ENCODE measurements at regions not wholly inside any gene's neighbourhood (a gene's known extent, or its start where the extent isn't known, plus 50 kb on each side); places are given as distances from the start of the nearest gene placed in this dataset.

DNA sequence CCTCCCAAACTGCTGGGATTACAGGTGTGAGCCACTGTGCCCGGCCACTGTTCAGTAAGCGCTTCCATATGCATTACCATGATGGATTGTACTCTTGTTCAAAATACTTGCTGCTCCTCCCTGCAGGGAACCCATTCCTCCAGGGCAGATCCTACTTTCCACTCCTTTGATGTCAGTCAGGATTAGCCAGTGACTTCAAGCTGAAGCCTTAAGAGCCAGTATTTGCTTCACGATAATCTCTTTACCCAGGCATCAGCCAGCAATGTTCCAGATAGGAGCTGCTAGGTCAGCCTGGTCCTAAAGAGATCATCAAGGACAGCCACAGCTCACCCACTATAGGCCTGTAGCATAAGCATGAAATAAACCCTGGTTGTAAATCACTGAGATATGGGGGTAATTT, 96.5 kb upstream of the UBE2E2 start:
- Mint-ChIP-seq H3K9me3 (no peaks in the 10 kb centered on the region), H3K4me3 (no peak overlapping the region), H3K4me1 (no peaks in the 10 kb centered on the region), H3K36me3 (ENCODE audit: low read depth) (no peaks in the 10 kb centered on the region), H3K27me3 (no peaks in the 10 kb centered on the region), H3K27ac (no peak overlapping the region)
- CTCF ChIA-PET: no interaction called here
- POLR2A ChIA-PET: no interaction called here
- DNase-seq: no peak

DNA sequence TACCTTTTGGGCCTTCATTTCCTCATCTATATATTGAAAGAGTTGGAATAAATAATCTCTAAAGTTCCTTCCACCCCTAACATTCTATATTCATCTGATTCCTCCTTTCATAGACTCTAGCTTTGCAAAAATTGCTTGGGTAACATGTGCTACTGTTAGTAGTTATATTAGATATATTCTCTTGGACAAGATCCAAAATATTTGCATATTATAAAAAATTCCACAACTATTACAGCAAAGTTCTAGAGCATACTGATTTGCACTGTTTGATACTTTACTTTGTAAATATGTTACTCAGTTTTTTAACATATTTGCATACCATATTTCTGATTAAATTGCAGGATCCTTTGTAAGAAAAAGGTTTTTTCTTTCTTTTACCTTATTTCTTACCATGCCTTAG, 95.9 kb upstream of the UBE2E2 start:
- POLR2A ChIA-PET: no interaction called here
- Mint-ChIP-seq H3K27me3 (no peaks in the 10 kb centered on the region), H3K9me3 (no peaks in the 10 kb centered on the region), H3K4me1 (no peaks in the 10 kb centered on the region), H3K36me3 (ENCODE audit: low read depth) (no peaks in the 10 kb centered on the region), H3K4me3 (no peak overlapping the region), H3K27ac (no peak overlapping the region)
- CTCF ChIA-PET: no interaction called here
- no peak for DNase-seq

DNA sequence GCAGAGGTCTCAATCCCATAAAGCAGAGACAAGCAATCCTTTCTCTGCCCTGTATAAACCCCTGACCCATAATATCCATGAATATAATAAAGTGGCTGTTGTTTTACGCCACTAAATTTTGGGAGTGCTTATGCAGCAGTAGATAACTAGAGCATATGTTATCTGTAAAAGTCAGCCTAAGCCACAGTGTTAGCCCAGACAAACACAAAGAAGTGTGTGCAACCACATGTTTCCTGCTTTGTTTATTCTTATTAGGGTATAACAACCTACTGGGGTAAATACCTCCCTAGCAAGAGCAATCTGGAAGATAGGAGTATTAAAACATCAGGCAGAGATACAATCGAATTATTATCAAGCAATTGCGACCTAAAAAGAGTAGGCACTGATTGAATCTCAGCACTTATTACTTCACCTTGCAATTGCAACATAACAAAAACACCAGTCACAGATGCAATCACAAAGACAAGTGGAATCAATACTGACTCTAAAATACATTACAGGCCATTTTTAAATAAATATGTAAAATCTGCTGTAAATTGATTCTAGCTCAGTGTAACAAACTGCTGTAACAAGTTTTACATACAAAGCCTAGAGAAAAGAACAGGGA, 94.6 kb upstream of the UBE2E2 start:
- Mint-ChIP-seq H3K36me3 (ENCODE audit: low read depth) (no peaks in the 10 kb centered on the region), H3K4me3 (no peak overlapping the region), H3K27ac (no peak overlapping the region), H3K9me3 (no peaks in the 10 kb centered on the region), H3K27me3 (peaks cover 3% of the 10 kb centered on the region), H3K4me1 (no peaks in the 10 kb centered on the region)
- DNase-seq: no peak
- CTCF ChIA-PET: no interaction called here
- POLR2A ChIA-PET: no interaction called here

DNA sequence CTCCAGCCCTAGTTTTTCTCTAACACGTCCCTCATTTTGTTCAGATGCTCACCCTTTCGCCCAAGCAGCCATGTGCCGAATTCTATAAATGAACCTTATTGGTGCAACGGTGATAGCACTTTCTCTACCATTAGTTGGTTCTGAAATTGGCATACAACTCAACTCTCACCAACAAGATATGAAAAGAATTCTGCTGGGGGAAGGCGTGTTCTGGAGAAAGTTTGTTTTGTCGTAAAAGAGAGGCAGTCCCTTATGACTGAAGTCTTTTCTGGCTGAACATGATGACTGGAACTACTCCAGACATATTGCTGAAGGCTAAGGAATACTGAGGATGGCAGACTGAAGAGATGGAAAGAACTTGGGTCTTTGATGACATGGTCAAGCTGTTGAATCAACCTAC, 91.8 kb upstream of the UBE2E2 start:
- DNase-seq: no peak
- CTCF ChIA-PET: interaction anchor here (0.6 kb wide), 1 partner anchor 25 kb away, joined by 3 read pairs; no protein-coding TSS in a partner anchor

DNA sequence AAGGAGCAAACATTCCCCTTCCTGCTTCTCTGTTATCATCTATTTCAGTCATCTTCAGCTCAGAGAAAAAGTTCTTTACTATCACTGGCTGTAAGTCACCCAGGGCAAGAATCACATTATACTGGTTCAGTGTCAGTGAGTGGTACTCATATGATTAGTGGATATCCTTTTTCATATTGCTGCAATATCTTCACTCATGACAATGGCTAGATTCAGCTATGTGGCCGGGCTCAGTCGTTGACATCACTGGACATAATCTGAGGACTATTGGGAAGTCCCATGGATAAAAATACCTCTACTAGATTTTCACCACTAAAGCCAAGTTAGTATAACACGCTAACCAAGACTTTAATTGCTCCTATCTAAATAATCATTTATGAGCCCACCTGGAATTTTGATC, 91.3 kb upstream of the UBE2E2 start:
- Mint-ChIP-seq H3K27me3 (peaks cover 3% of the 10 kb centered on the region), H3K36me3 (ENCODE audit: low read depth) (no peaks in the 10 kb centered on the region), H3K27ac (no peak overlapping the region), H3K9me3 (no peaks in the 10 kb centered on the region), H3K4me3 (no peak overlapping the region), H3K4me1 (peaks cover 8% of the 10 kb centered on the region)
- CTCF ChIA-PET: no interaction called here
- POLR2A ChIA-PET: no interaction called here
- DNase-seq: no peak

More for the DNA sequence above, 91.8 kb upstream of the UBE2E2 start:
- peaks cover 3% of the 10 kb centered on the region for H3K27me3 Mint-ChIP-seq
- peaks cover 8% of the 10 kb centered on the region for H3K4me1 Mint-ChIP-seq
- no peak overlapping the region for H3K4me3 Mint-ChIP-seq
- no peaks in the 10 kb centered on the region for H3K36me3 Mint-ChIP-seq (ENCODE audit: low read depth)
- no peak overlapping the region for H3K27ac Mint-ChIP-seq
- POLR2A ChIA-PET: no interaction called here
- no peaks in the 10 kb centered on the region for H3K9me3 Mint-ChIP-seq

DNA sequence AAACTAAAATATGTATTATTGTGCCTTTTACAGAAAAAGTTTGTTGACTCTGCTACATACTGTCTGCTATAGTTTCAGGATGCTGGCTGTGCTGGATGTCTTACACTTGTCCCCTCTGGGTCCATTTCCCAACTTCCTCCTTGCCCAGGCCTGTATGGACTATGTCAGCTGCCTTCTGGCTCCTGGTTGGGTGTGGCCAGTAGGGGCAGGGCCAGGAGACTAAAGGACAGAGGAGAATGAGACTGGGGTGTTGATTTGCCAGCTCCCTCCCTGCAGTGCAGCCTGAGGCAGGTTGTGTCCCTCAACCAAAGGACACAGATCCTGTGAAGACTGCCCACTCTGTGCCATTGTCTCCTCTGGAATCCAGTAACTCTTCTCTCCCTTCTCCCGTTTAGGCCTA, 90.6 kb upstream of the UBE2E2 start:
- Mint-ChIP-seq H3K4me1 (peaks cover 8% of the 10 kb centered on the region), H3K27ac (no peak overlapping the region), H3K27me3 (peaks cover 3% of the 10 kb centered on the region), H3K36me3 (ENCODE audit: low read depth) (no peaks in the 10 kb centered on the region), H3K4me3 (no peak overlapping the region), H3K9me3 (no peaks in the 10 kb centered on the region)
- POLR2A ChIA-PET: no interaction called here
- DNase-seq: no peak
- CTCF ChIA-PET: no interaction called here

DNA sequence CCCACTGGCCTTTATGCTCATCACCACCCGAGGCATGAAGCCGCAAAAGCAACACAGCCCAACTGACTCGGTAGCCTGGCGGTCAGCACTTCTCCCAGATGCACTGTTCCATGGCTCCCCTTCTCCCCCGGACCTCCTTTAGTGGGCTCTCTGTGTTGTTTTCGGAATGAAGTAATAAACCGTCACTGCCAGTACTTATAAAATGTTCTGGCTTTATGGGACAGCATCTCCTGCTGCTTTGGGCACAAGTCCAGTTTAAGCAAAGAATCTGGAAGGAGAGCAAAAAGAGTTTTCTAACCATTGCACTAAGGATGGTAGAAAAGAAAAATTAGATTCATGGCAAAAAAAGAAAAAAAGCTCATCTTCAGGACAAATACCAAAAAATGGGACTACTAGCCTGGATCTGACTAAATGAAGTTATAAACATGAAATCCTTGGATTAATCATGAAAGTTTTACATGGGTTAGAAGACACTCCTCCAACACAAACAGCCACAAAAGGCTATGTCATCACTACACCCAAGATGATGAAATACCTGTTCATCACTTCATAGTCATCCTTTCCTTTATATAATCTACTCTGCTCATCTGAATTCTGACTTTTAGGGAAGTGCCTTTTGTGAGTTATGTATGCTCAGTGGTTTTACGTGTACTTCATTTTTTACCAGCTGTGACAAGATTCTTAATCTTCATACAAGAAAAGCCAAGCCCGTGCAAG, 89.5 kb upstream of the UBE2E2 start:
- peaks cover 8% of the 10 kb centered on the region for H3K4me1 Mint-ChIP-seq
- DNase-seq: no peak
- ChIA-PET CTCF (no interaction called here), POLR2A (no interaction called here)
- peaks cover 3% of the 10 kb centered on the region for H3K27me3 Mint-ChIP-seq
- H3K27ac Mint-ChIP-seq: no peak overlapping the region
- no peak overlapping the region for H3K4me3 Mint-ChIP-seq
- H3K9me3 Mint-ChIP-seq: no peaks in the 10 kb centered on the region
- no peaks in the 10 kb centered on the region for H3K36me3 Mint-ChIP-seq (ENCODE audit: low read depth)

DNA sequence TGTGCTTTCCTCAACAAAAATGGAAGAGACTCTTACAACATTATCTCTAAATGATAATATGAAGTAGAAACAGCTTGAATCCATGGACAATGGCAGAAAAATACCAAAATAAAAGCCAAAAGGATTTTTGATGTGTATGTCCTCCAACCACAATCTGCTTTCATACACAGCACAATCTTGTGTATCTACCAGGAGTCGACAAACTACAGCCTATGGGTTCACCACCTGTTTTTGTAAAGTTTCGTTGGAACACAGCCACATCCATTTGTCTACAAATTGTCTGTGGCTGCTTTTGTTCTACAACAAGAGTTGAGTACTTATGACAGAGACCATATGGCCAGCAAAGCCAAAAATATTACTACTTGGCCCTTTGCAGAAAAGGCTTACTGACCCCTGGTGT, 88.7 kb upstream of the UBE2E2 start:
- POLR2A ChIA-PET: no interaction called here

DNA sequence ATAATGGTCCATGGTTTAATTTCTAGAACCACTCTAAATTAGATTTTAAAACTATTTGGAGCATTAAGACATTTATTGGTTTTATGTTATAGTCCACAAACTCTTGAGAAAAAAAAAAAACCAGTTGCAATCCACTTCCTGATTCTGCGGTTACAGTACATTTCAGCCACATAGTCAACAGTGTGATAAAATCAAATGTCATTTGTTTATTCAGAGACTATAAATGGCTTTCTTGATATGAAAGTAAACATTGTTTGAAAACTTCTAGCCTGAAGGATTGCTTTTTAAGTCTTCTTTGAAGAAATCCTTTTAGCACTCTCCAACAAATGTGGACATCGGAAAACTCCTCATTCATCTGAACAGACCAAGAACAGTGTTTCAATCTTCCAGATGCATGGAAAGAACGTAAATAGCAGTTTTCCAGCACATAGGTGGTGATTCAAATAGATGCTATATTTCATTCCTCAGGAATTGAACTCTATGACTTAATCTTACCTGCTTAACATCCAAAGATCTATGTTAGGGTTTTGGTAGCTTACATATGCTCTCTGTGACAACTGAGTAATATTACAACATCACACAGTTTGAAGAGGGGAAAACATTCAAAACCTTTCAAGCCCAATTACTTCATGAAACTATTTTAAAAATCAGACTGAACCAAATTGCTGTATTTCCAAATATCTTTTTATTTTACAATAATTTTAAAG, 87.8 kb upstream of the UBE2E2 start:
- CTCF ChIA-PET: no interaction called here
- Mint-ChIP-seq H3K4me3 (no peak overlapping the region), H3K4me1 (peaks cover 8% of the 10 kb centered on the region), H3K27ac (no peak overlapping the region), H3K36me3 (ENCODE audit: low read depth) (no peaks in the 10 kb centered on the region), H3K9me3 (no peaks in the 10 kb centered on the region), H3K27me3 (peaks cover 3% of the 10 kb centered on the region)
- no peak for DNase-seq
- POLR2A ChIA-PET: no interaction called here

More for the DNA sequence above, 88.7 kb upstream of the UBE2E2 start:
- DNase-seq: no peak
- Mint-ChIP-seq H3K4me1 (peaks cover 8% of the 10 kb centered on the region), H3K36me3 (ENCODE audit: low read depth) (no peaks in the 10 kb centered on the region), H3K27me3 (peaks cover 3% of the 10 kb centered on the region), H3K27ac (no peak overlapping the region), H3K9me3 (no peaks in the 10 kb centered on the region), H3K4me3 (no peak overlapping the region)
- CTCF ChIA-PET: no interaction called here

DNA sequence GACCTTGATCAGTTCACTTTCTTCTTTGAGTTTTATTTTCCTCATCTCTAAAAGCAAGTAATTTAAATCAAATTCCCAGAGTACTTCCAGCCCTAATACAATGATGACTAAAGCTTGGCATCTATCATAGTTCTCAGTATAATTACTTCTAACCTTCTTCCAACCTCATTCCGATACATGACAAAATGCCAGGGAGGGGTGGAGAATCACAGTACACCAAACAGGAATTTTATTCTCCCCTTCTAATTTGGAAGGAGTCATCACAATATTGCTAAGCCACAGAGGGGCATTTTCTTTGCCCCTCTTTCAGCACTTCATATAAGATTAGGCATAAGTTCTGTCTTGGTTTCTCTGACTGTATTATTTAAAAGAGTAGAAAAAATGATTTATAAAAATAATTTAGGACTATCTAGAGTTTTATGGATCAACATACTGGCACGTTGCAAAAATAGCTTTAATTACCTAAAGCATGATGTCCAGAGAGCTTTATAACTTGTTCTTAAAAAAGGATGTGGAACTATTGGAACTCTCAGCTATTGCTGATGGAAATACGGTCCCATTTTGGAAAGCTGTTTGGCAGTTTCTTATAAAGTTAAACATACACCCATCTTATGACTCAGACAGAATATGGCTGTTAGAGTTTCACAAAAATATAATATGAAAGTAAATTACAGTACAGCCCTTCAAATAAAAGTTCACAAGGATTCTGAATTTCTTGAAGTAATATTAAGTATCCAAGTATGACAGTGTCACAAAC, 86.9 kb upstream of the UBE2E2 start:
- peaks cover 9% of the 10 kb centered on the region for H3K27me3 Mint-ChIP-seq
- no peak for DNase-seq
- no peak overlapping the region for H3K4me3 Mint-ChIP-seq
- H3K9me3 Mint-ChIP-seq: no peaks in the 10 kb centered on the region
- H3K27ac Mint-ChIP-seq: no peak overlapping the region
- no peaks in the 10 kb centered on the region for H3K36me3 Mint-ChIP-seq (ENCODE audit: low read depth)
- H3K4me1 Mint-ChIP-seq: peaks cover 8% of the 10 kb centered on the region
- POLR2A ChIA-PET: no interaction called here
- CTCF ChIA-PET: no interaction called here

DNA sequence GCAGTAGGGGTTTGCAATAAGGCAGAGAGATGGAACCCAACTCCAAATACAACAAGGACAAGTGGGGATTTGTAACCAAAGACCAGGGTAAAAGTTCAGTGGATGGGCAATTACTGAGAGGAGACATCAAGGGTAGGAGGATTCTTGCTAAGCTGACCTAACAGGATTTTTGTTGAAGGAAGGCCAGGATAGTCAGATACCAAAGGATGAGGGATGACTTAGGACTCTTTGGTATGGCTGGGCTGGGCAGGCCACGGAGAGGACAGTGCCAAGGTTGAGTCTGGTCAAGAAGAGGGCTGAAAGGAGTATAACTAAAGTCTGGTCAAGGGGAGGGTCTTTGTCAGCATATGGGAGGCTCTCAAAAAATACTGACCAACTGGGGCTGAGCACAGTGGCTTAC, 85.3 kb upstream of the UBE2E2 start:
- POLR2A ChIA-PET: no interaction called here
- Mint-ChIP-seq H3K4me1 (peaks cover 8% of the 10 kb centered on the region), H3K36me3 (ENCODE audit: low read depth) (no peaks in the 10 kb centered on the region), H3K27ac (no peak overlapping the region), H3K27me3 (peaks cover 8% of the 10 kb centered on the region), H3K4me3 (no peak overlapping the region), H3K9me3 (no peaks in the 10 kb centered on the region)
- no peak for DNase-seq
- CTCF ChIA-PET: no interaction called here

DNA sequence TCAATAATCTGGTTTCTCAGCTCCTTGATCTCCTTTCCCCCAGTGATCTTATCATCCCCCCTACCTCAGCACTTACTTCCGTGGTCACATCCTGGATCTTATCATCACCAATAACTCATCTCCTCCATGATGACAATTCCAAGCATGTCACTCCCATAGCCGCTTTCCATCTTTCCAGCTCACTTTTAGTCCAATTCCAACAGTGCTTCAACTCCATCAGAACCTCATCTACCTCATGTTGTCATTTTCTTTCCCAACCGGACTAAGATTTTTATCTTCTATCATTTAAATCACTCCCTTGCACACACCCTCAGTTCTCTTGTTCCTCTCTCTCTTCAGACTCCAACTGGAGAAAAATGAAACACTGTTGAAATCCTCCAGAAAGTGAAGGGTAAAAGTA, 75.9 kb upstream of the UBE2E2 start:
- Mint-ChIP-seq H3K36me3 (ENCODE audit: low read depth) (no peaks in the 10 kb centered on the region), H3K4me1 (no peaks in the 10 kb centered on the region), H3K9me3 (no peaks in the 10 kb centered on the region), H3K27me3 (no peaks in the 10 kb centered on the region), H3K27ac (no peak overlapping the region), H3K4me3 (no peak overlapping the region)
- CTCF ChIA-PET: no interaction called here
- POLR2A ChIA-PET: no interaction called here
- DNase-seq: no peak

DNA sequence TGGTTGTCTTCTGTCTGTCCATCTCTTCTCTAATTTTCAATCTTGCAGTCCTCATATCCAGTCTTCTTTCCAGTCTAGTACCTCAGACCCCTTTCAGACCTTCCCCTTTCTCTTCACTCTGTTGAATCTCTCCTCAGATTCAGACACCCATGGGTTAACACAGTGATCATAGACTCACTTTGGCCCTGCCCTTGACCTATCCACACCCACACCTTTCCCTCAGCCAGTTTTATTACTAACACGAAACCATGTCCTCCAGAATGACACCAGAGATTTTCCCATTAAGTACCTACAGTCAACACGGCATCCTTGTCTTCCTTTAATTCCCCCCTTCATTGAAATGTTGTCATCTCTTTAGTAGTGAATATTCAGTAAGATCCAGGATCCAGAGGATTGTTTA, 74.5 kb upstream of the UBE2E2 start:
- DNase-seq: no peak
- no peak overlapping the region for H3K27ac Mint-ChIP-seq
- H3K4me1 Mint-ChIP-seq: no peaks in the 10 kb centered on the region
- CTCF ChIA-PET: no interaction called here
- no peaks in the 10 kb centered on the region for H3K36me3 Mint-ChIP-seq (ENCODE audit: low read depth)
- H3K27me3 Mint-ChIP-seq: no peaks in the 10 kb centered on the region
- no peaks in the 10 kb centered on the region for H3K9me3 Mint-ChIP-seq
- POLR2A ChIA-PET: no interaction called here
- no peak overlapping the region for H3K4me3 Mint-ChIP-seq

All from activated CD4-positive, alpha-beta T cell treated with anti-CD3 and anti-CD28 coated beads, Interleukin-2, amount 10 ng/mL, durations not matched to agents 7 days and 5 days (primary cell).